Fibroblast of the conjunctiva (primary cell): ENCODE measurements at regions not wholly inside any gene's neighbourhood (a gene's known extent, or its start where the extent isn't known, plus 50 kb on each side); places are given as distances from the start of the nearest gene placed in this dataset.

Experiments
- DNase-seq: peaks from one replicate; pipeline ENCODE4 v3.0.0-alpha.2; 2010; ENCODE audit warnings: low read depth

DNA sequence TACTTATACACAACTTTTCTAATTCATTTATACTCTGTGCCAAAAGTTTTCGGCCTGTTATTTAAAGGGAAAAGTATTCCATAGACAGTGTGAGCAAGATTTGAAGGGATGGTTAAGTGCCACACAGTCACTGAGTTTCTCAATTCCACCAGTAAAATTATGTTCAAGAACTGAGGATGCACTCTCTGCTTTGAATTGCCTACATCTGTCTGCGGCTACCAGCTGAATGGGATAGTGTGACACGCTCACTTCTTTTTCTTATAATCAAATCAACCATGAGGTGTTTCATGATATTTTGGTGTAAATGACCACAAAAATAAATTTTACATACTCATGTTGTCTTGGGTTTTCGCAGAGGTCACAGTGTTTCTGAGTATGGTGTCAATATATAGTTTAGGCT lies 218.4 kb upstream of the TMEM161B start:
- DNase-seq: no peak

DNA sequence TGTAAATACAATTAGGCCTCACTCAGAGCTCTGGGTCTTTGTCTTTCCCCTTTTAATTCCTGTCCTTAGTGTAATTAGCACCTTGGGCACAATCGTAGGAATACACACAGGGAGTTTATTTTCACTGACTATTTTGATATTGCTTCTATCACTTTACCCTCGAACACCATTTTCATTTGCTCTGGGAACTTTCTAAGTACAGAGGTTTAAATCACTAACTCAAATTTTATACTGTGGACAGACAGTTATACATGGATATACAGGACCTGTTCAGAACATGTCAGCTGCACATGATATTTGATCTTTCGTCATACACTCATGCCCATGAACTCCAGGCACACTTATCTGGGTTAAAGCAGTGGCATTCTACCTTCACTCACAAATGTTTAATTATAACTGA lies 217.8 kb upstream of the TMEM161B start:
- no peak for DNase-seq

GRCh38 chr5:88485531-88485930 lies 216.9 kb upstream of the TMEM161B start:
- DNase-seq: no peak

- no peak for DNase-seq
Measured at GRCh38 chr5:88483964-88484672, 215.5 kb upstream of the TMEM161B start.

DNA sequence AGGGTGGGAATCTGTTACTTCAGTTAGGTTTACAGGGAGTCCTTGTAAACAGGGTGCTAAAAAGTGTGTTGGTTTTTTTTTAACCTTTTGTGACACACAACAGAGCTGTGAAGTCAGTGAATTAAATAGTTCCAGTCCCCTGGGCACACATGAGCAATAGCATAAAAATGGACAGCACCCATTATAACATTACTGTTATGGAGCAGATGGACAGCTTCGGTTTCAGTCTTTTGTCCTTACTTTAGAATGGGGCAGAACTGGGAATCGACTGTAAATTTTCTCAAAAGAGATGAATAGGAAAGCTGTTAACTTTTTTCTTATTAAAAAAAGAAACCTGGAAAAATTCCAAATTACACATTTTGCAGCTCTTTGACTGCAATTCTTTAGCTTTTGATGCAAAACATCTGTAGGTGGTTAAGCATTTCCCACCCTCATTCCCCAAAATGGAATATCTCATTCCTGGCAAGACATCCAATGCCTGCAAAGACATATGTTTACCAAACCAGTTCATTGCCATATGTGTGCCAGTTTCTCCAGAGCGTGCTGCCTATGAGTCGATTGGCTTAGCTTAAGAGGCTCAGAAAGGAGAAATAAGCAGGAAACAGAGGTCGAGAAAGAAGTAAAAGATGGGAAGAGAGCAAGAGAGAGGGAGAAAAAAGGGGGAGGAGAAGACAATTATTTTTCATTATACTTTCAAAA lies 212.3 kb upstream of the TMEM161B start:
- DNase-seq: peak; percentile 9

GRCh38 chr5:88480245-88480644 lies 211.6 kb upstream of the TMEM161B start:
- no peak for DNase-seq

- no peak for DNase-seq
Measured at GRCh38 chr5:88474574-88474973, 205.9 kb upstream of the TMEM161B start.

- DNase-seq: no peak
Measured at GRCh38 chr5:88470745-88471144, 202.1 kb upstream of the TMEM161B start.

DNA sequence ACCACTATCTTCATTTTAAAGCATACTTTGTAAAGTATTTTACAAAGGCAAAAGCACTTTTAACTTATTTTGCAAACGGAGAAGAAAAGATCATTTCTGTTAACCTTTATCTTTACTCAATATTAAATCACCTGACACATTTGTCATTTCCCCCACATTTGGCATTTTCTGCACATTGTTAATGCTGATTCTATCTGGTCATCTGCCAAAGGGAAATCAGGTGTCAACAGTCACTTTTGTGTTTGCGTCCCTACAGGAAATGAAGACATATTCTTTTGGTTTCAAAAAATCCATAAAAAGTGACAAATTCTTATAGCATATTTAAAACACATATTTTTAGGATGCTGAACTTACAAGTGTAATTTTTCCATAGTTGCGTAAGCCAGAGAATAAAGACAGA lies 191.3 kb upstream of the TMEM161B start:
- no peak for DNase-seq

GRCh38 chr5:88452820-88453219 lies 184.2 kb upstream of the TMEM161B start:
- DNase-seq: no peak

DNA sequence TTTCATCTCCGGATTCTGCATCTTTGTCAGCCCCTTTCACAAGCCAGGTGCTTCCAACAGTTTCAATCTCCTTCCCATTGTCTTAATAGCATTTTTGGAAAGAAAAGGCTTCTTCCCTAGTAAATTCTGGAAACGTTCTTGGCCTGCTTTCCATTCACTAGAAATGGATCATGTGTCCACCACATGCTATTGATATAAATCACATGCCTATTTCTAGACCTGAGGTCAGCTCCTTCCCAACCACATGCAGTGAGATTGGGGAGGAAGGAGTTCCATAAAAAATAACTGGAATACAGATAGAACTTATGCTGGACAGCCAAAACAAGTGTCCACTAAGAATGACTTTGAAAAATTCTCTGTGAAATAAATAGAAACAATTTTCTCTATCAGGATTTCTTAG lies 181.6 kb upstream of the TMEM161B start:
- no peak for DNase-seq

DNA sequence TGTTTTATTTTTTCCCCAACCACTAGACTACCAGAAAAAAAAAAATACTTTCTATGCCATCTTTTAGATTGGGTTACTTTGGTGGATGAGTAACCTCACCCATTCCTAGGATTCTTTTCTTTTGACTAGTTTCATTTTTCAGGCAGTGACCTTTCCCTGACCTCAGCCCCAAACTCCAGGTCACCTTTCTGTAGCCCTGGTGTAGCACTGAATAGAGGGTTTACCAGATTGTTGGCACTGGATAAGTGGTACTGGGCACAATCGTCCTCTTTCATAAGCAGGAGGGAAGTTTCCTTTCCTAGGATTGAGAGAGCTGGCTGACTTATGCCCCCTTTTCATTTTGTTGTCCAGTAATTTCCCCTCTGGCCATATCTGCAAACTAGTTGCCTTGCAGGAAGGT lies 169.4 kb upstream of the TMEM161B start:
- DNase-seq: no peak

DNA sequence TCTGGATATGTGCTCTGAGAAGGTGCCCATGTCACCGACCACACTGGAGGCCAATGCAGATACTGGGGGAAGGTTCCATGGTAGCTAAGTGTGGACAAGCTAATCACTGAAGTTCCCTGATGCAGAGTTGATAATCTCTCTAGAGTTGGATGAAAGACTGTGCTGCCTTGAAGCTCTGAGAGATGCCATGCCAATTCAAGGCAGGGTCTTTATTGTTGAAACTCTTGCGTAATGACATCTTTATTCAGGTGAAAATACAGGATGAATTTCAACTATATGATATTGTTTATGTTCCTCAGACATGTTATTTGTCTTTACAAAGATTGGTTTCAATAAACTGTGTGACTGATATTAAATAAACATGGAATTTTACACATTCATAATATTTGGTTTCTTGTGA lies 167.6 kb upstream of the TMEM161B start:
- no peak for DNase-seq

GRCh38 chr5:88428633-88429032 lies 160.0 kb upstream of the TMEM161B start:
- DNase-seq: no peak

GRCh38 chr5:88426441-88426840 lies 157.8 kb upstream of the TMEM161B start:
- no peak for DNase-seq

- DNase-seq: no peak
Measured at GRCh38 chr5:88425124-88425523, 156.5 kb upstream of the TMEM161B start.

GRCh38 chr5:88419931-88420330 lies 151.3 kb upstream of the TMEM161B start:
- DNase-seq: no peak

GRCh38 chr5:88407341-88407740 lies 138.7 kb upstream of the TMEM161B start:
- DNase-seq: no peak

- no peak for DNase-seq
Measured at GRCh38 chr5:88405783-88406182, 137.1 kb upstream of the TMEM161B start.

GRCh38 chr5:88404405-88404804 lies 135.8 kb upstream of the TMEM161B start:
- no peak for DNase-seq

DNA sequence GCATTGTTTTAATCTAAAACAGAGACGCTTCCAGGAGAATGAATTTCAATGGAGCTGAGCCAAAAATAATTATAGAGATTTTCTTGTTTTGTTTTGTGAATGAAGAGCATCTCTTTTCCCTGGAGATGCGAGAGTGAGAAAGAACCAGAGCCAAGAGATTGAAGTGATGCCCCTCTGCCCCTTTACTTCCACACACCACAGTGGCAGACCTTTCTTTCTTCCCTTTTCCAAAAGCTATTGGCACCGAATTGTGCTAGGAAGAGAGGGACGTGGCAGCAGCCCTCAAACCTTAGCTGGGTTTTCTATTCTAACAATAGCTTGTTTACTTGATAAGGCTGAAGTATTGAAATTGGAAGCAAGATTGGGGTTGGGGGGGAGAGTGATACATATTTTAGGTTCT lies 133.0 kb upstream of the TMEM161B start:
- no peak for DNase-seq

DNA sequence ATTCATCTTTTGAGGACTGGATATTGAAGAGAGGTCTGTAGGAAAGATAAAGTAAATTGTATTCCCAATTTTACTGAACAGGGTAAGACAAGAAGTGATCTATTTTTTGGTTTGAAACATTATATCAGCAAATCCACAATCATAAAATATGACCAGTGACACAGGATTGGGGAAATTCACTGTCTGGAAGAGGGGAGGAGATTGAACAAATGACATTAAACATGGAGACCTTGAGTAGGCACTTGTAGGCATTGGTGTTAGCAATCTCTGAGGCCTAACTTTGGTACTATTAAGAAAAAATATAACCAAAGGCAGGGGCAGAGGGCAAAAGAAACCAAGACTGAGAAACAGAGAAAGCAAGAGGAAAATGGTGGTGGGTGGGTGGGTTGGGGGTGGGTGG lies 132.6 kb upstream of the TMEM161B start:
- no peak for DNase-seq

GRCh38 chr5:88399561-88399960 lies 130.9 kb upstream of the TMEM161B start:
- DNase-seq: no peak

GRCh38 chr5:88398316-88398715 lies 129.7 kb upstream of the TMEM161B start:
- DNase-seq: no peak
